RWPE2 (cell line): ENCODE measurements at regions not wholly inside any gene's neighbourhood (a gene's known extent, or its start where the extent isn't known, plus 50 kb on each side); places are given as distances from the start of the nearest gene placed in this dataset.

Source experiments
- ATAC-seq: fragments of 200-7000 bp; cut with Tn5 transposase; 3 replicates; pipeline ENCODE4 v1.9.1; 2021; ENCODE audit warnings: low read depth
- DNase-seq: peaks from one replicate; pipeline ENCODE4 v3.0.0-alpha.2; 2020; ENCODE audit warnings: low spot score
- H3K27ac ChIP-seq: fragments of 450-650 bp; 2 replicates; pipeline ENCODE4 v1.5.1; 2017; ENCODE audit warnings: mild to moderate bottlenecking; ENCODE audit not compliant: poor library complexity, severe bottlenecking
- H3K27me3 ChIP-seq: fragments of 250-450 bp; sonication (Bioruptor Pico); 2 replicates; pipeline ENCODE4 v1.5.1; 2021; ENCODE audit warnings: mild to moderate bottlenecking, moderate library complexity; ENCODE audit not compliant: insufficient read depth, poor library complexity, severe bottlenecking
- H3K36me3 ChIP-seq: fragments of 250-450 bp; sonication (Bioruptor Pico); 2 replicates; pipeline ENCODE4 v1.5.1; 2020; ENCODE audit warnings: low read depth, mild to moderate bottlenecking, moderate library complexity
- H3K4me1 ChIP-seq: fragments of 250-450 bp; sonication (Bioruptor Pico); 2 replicates; pipeline ENCODE4 v1.5.1; 2021; ENCODE audit warnings: mild to moderate bottlenecking, moderate library complexity; ENCODE audit not compliant: insufficient read depth, poor library complexity, severe bottlenecking
- H3K4me3 ChIP-seq: fragments of 250-450 bp; sonication (Bioruptor Pico); 2 replicates; pipeline ENCODE4 v1.5.1; 2021; ENCODE audit warnings: mild to moderate bottlenecking, moderate library complexity; ENCODE audit not compliant: severe bottlenecking
- H3K9me3 ChIP-seq: fragments of 250-450 bp; sonication (Bioruptor Pico); 2 replicates; pipeline ENCODE4 v1.5.1; 2021; ENCODE audit warnings: mild to moderate bottlenecking, moderate library complexity; ENCODE audit not compliant: severe bottlenecking
- TF ChIP-seq, protein P1 (sequence below): fragments of 450-650 bp; IDR thresholded peaks from one replicate; pipeline ENCODE4 v1.5.1; 2017; ENCODE audit warnings: mild to moderate bottlenecking, moderate library complexity; ENCODE audit not compliant: poor library complexity, severe bottlenecking

DNA sequence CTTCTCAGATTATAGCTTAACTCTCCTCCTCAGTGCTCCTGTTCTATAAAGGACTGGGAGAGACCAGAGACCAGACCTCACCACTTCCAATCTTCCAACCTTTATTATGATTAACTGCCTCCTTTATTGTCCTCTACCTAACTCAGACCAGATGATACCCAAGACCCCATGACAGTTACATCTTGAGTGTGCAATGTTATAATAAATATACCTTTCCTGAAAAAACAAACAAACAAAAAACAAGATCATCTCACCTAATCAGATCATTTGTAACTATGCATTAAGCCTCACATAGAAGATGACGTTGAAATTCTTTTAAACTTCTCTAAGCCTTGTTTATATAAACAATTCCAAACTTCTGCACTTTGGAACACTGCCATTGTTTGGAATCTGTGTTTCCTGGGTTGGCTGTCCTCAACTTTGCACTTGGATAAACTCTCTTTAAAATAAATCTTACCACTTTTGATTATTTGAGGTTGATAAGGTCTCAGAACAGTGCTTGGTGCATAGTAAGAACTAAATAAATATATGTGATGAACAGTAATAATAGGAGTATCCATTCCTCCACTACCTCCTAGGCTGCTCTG, 342.7 kb downstream of the TDRD15 start:
- Histone ChIP-seq H3K9me3 (no peaks in the 10 kb centered on the region), H3K27me3 (no peaks in the 10 kb centered on the region), H3K4me1 (peaks cover 6% of the 10 kb centered on the region), H3K36me3 (no peaks in the 10 kb centered on the region), H3K4me3 (no peak overlapping the region), H3K27ac (no peak overlapping the region)
- TF ChIP-seq, protein P1, sequence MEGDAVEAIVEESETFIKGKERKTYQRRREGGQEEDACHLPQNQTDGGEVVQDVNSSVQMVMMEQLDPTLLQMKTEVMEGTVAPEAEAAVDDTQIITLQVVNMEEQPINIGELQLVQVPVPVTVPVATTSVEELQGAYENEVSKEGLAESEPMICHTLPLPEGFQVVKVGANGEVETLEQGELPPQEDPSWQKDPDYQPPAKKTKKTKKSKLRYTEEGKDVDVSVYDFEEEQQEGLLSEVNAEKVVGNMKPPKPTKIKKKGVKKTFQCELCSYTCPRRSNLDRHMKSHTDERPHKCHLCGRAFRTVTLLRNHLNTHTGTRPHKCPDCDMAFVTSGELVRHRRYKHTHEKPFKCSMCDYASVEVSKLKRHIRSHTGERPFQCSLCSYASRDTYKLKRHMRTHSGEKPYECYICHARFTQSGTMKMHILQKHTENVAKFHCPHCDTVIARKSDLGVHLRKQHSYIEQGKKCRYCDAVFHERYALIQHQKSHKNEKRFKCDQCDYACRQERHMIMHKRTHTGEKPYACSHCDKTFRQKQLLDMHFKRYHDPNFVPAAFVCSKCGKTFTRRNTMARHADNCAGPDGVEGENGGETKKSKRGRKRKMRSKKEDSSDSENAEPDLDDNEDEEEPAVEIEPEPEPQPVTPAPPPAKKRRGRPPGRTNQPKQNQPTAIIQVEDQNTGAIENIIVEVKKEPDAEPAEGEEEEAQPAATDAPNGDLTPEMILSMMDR: no peak
- DNase-seq: no peak
- no peak for ATAC-seq

DNA sequence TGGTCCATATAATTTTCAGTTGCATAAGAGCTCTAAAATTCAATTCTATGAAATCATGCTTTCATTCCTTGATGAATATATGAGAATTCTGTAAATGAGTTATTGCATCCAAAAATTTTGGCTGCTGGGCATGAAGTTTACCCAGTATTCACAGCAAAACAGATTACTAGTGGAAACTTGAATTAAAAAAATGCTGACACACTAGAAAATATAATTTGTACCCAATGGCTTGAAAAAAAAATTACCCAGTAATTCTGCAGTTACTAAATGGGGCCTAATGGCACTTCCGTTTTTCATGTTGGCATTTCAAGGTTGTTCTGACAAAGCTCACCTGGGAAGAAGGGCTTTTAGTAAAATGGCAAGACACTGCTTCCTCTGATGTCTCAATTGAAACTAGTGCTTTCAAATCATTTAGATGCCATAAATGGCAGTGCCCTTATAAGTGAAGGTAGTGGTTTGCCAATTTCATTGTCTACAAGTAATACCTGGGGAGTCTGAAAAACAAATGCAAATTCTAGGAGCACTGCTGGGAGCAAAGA, 343.6 kb downstream of the TDRD15 start:
- Histone ChIP-seq H3K36me3 (no peaks in the 10 kb centered on the region), H3K4me3 (no peak overlapping the region), H3K27ac (peak overlapping the region; percentile 38), H3K27me3 (no peaks in the 10 kb centered on the region), H3K4me1 (peaks cover 6% of the 10 kb centered on the region), H3K9me3 (no peaks in the 10 kb centered on the region)
- ATAC-seq: no peak
- no peak for DNase-seq
- TF ChIP-seq, protein P1: no peak

- peak; percentile 78 for ATAC-seq
- Histone ChIP-seq H3K27me3 (no peaks in the 10 kb centered on the region), H3K9me3 (no peaks in the 10 kb centered on the region), H3K36me3 (no peaks in the 10 kb centered on the region), H3K4me1 (peaks cover 6% of the 10 kb centered on the region), H3K27ac (peak overlapping the region; percentile 38), H3K4me3 (no peak overlapping the region)
- no peak for DNase-seq
- TF ChIP-seq, protein P1: no peak
These were observed 344.1 kb downstream of the TDRD15 start for GRCh38 chr2:21467910-21468309.

DNA sequence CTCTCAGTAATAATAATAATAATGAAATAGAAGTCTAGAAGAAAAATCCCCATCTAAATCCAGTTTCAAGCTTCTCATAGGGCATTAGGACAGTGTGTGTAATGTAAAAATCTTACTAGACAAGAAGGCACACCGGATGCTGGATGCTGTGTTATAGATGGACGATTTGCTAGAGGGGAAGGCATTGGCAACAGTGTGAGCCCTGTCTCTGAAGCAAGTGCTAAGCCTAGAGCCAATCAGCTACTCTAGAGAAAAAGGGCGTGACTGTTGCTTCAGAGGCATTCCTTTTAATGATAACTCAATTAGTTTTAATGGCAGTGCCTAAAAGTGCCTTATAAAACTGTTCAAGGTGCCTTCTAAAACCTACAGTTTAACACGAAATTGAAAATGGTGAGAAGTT, 344.9 kb downstream of the TDRD15 start:
- Histone ChIP-seq H3K9me3 (no peaks in the 10 kb centered on the region), H3K4me3 (no peak overlapping the region), H3K27ac (peak overlapping the region; percentile 38), H3K4me1 (peaks cover 6% of the 10 kb centered on the region), H3K36me3 (no peaks in the 10 kb centered on the region), H3K27me3 (no peaks in the 10 kb centered on the region)
- TF ChIP-seq, protein P1: no peak
- peak; percentile 30; the same call in 1 of the 3 replicates for ATAC-seq
- DNase-seq: no peak

- TF ChIP-seq, protein P1: no peak
- peaks cover 6% of the 10 kb centered on the region for H3K4me1 ChIP-seq
- no peaks in the 10 kb centered on the region for H3K9me3 ChIP-seq
- no peaks in the 10 kb centered on the region for H3K27me3 ChIP-seq
- H3K4me3 ChIP-seq: no peak overlapping the region
- DNase-seq: no peak
- no peaks in the 10 kb centered on the region for H3K36me3 ChIP-seq
- no peak overlapping the region for H3K27ac ChIP-seq
- ATAC-seq: no peak
These were observed 345.4 kb downstream of the TDRD15 start for GRCh38 chr2:21469158-21469557.
